LHCN-M2 (cell line): ENCODE measurements at regions not wholly inside any gene's neighbourhood (a gene's known extent, or its start where the extent isn't known, plus 50 kb on each side); places are given as distances from the start of the nearest gene placed in this dataset.
A peak's percentile ranks its signal among the peaks of the same experiment; 100 is the strongest.
"Not testable (repeated sequence)": the region's sequence is repeated elsewhere in the genome, so short reads cannot be mapped to it uniquely, and the experiment has no call there.

ENCODE experiments used
- DNase-seq: peaks from one replicate; pipeline ENCODE4 v3.0.0-alpha.2; 2012; ENCODE audit warnings: low read depth

GRCh38 chr14:59100205-59100604 is 88.3 kb upstream of the DAAM1 start:
- DNase-seq: no peak

GRCh38 chr14:59101476-59101875 is 87.0 kb upstream of the DAAM1 start:
- DNase-seq: no peak

DNA sequence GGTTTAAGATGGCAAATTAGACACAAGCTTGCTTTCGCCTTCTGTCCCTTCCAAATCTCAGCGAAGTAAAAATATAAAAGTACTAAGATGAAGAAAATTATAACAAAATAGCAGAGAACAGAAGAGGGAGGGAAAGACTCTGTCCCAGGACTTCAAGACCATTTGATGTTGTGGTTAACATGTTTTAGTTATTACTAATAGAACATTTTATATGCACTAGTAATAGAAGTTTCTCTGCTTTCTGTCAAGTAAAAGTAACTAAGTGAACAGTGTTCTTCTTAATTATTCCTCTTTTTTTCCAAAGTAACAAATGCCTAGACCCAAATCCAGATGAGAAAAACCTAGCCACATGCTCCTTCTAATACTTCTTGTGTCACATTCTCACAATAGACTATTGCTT is 85.1 kb upstream of the DAAM1 start:
- DNase-seq: peak; percentile 53

DNA sequence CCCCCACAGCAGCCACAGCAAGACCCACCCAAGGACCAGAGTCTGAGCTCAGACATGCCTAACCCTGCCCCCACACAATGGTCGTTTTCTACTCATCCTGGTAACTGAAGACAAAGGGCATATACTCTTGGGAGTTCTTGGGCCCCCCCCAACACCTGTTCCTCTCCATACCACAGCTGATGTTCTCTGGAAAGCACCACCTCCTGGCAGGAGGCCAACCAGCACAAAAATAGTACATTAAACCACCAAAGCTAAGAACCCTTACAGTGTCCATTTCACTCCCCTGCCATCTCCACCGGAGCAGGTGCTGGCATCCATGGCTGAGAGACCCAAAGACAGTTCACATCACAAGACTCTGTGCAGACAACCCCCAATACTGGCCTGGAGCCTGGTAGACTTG is 80.6 kb upstream of the DAAM1 start:
- DNase-seq: peak; percentile 95

GRCh38 chr14:59116984-59117415 is 71.5 kb upstream of the DAAM1 start:
- DNase-seq: peak; percentile 73

- DNase-seq: no peak
Measured at GRCh38 chr14:59117754-59118528, 70.5 kb upstream of the DAAM1 start.

- DNase-seq: no peak
Measured at GRCh38 chr14:59120921-59121320, 67.5 kb upstream of the DAAM1 start.

GRCh38 chr14:59123531-59123930 is 64.9 kb upstream of the DAAM1 start:
- peak; percentile 7 for DNase-seq

- DNase-seq: peak; percentile 41
Measured at GRCh38 chr14:59123975-59124374, 64.5 kb upstream of the DAAM1 start.

GRCh38 chr14:59125156-59125555 is 63.3 kb upstream of the DAAM1 start:
- no peak for DNase-seq

DNA sequence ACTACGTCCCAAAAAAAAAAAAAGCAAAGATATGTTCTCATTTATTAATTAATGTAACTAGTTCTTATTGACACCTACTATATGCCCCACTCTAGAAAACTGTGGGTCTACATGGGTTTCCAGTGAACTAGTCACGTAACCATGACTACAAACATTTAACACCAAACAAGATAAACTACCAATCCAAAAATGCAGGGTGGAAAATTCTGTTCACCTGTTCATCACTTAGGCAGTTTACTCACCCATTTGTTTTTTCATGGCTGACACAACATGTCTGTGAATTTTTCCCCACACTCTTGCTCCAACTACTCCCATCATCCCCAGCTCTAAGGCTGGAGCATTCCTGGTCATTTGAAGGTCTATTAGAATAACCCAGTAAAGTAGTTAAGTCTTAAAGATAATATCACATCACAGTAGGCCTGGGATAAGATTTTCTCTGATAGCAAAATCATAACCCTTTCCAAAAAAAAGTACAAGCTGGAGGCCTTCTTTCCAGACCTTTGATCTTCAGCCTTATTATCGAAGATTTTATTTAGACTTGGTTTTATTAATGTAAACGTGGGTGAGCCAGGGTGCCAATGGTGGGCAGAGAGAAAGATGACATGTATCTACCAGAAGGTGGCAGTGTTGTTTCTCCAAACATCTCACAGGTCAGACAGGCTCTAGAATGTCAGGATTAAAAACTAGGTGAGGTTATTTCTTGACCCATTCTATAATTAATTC is 61.6 kb upstream of the DAAM1 start:
- DNase-seq: peak; percentile 58

DNA sequence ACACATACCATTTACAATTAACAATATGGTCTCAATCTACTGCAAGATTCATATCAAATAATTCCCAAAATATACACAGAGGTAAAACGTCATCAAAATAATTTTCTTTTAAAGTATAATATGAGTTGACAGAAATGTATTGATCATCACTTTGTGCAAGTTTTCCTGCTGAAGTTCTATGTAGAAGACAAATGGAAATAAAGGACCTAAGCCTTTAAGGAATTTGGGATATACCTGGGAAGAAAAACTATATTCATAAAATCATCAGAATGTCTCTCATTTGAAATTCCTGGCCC is 61.1 kb upstream of the DAAM1 start:
- no peak for DNase-seq

- DNase-seq: no peak
Measured at GRCh38 chr14:59130462-59130861, 58.0 kb upstream of the DAAM1 start.

- DNase-seq: no peak
Measured at GRCh38 chr14:59131938-59132795, 56.3 kb upstream of the DAAM1 start.

GRCh38 chr14:59132796-59133494 is 55.5 kb upstream of the DAAM1 start:
- DNase-seq: peak; percentile 16

DNA sequence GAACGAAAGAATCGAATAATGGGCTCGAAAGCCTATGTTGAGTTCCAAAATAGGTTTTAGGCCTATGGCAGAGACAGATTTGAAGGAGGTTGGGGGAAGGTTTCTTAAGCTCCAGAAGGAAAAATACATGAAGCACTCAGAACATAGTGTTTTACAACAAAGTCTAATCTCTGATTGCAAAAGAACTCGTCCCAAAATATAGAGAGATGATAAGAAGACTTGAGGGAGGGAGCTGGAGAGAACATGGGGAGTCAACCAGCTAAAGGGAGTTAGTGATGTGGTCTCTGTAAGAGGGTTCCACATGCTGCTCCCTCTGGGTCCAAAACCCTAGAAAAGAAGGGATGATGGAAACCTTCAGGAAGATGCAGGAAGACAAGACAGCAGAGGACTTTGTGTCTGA is 54.8 kb upstream of the DAAM1 start:
- DNase-seq: no peak

DNA sequence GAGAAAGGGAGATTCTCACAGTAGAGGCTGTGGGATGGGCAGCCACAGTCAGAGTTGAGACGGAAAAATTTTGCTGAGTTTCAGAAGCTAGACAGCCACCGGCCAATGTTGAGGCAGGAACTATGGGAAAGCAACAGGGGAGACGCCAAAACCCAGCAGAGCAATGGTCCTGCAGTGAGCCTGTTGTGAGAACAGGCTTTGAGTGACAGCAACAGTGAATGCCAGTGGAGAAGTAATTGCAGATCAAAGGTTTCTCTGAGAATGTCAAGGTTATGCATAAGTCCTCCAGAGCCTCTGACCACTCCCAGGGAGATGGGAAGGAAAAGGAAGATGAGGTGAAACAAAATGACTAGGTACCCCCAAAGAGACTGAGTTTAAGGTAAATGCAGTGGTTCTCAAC is 54.2 kb upstream of the DAAM1 start:
- no peak for DNase-seq

DNA sequence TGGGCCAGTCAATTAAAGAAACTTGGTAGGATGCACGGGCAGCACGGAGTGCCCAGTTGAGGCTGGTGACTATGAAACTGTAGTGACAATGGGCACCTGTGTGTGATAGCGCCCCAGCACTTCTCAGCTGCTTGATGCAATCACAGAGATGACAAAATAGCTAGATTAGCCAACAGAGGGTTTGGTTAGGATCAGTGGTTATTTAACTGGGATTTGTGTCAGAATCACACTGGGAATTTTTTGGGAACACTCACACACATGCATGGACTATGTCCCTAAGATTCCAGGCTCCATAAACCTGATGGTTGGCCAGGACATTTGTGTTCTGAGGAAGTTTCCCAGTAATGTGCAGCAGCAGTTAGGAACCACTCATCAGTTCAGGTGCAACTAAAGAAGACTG is 51.2 kb upstream of the DAAM1 start:
- no peak for DNase-seq

GRCh38 chr14:59138576-59138975 is 49.9 kb upstream of the DAAM1 start:
- DNase-seq: not testable (repeated sequence)
